AG10803 (cell line): ENCODE measurements at regions not wholly inside any gene's neighbourhood (a gene's known extent, or its start where the extent isn't known, plus 50 kb on each side); places are given as distances from the start of the nearest gene placed in this dataset.
A peak's percentile ranks its signal among the peaks of the same experiment; 100 is the strongest.
"Not testable (repeated sequence)": the region's sequence is repeated elsewhere in the genome, so short reads cannot be mapped to it uniquely, and the experiment has no call there.

Experiments used
- DNase-seq: peaks from one replicate; pipeline ENCODE4 v3.0.0; 2010; ENCODE audit warnings: low read depth
- H3K4me3 ChIP-seq: 2 replicates; pipeline ENCODE4 v1.5.1; 2011; ENCODE audit warnings: mild to moderate bottlenecking, low read length, control low read depth
- CTCF ChIP-seq: conservative IDR thresholded peaks from 2 replicates; pipeline ENCODE4 v1.5.1; 2011; ENCODE audit warnings: mild to moderate bottlenecking, low read length, control low read depth, inconsistent platforms

GRCh38 chr3:107220538-107220937 is 156.7 kb upstream of the CCDC54 start:
- no peak overlapping the region for H3K4me3 ChIP-seq

GRCh38 chr3:107221856-107222255 is 155.4 kb upstream of the CCDC54 start:
- no peak for TF ChIP-seq CTCF
- peak; percentile 60 for DNase-seq
- H3K4me3 ChIP-seq: no peak overlapping the region

More at GRCh38 chr3:107220538-107220937, 156.7 kb upstream of the CCDC54 start:
- TF ChIP-seq CTCF: no peak
- no peak for DNase-seq

GRCh38 chr3:107222907-107223306 is 154.3 kb upstream of the CCDC54 start:
- no peak for TF ChIP-seq CTCF
- no peak overlapping the region for H3K4me3 ChIP-seq
- DNase-seq: peak; percentile 90

GRCh38 chr3:107224026-107224596 is 153.1 kb upstream of the CCDC54 start:
- no peak for TF ChIP-seq CTCF
- no peak for DNase-seq
- H3K4me3 ChIP-seq: no peak overlapping the region

GRCh38 chr3:107227091-107227490 is 150.1 kb upstream of the CCDC54 start:
- peak; percentile 48 for DNase-seq
- no peak for TF ChIP-seq CTCF
- H3K4me3 ChIP-seq: no peak overlapping the region

GRCh38 chr3:107233877-107234276 is 143.4 kb upstream of the CCDC54 start:
- not testable (repeated sequence) for DNase-seq, H3K4me3 ChIP-seq

- H3K4me3 ChIP-seq: peak overlapping the region; percentile 53
- no peak for TF ChIP-seq CTCF
Observed at GRCh38 chr3:107235193-107235927, 141.9 kb upstream of the CCDC54 start.

More at GRCh38 chr3:107235193-107235927, 141.9 kb upstream of the CCDC54 start:
- peak; percentile 11 for DNase-seq
